ENCODE measurements at regions not wholly inside any gene's neighbourhood (a gene's known extent, or its start where the extent isn't known, plus 50 kb on each side); places are given as distances from the start of the nearest gene placed in this dataset.

GRCh38 chr3:26246901-26247300 is 375.7 kb upstream of the LRRC3B start:
- BruUV-seq (replicated peaks): no TSS peak
- H3K79me2 ChIP-seq (ENCODE audit: insufficient read depth, low read length): no peaks in the 10 kb centered on the region
- intact Hi-C loops (cut with micrococcal nuclease; ENCODE audit: unreplicated experiment) (no loop called here), in situ Hi-C loops (cut with HindIII; ENCODE audit: extremely low pct_ligation_motif_present, low pct_unique_long_range_greater_than_20kb) (no loop called here)
- H3K27me3 ChIP-seq (ENCODE audit: control insufficient read depth in 1 of 2, insufficient read depth in 2 of 2, low read length in 2 of 2): no peaks in the 10 kb centered on the region
- no peak overlapping the region for H3K27ac ChIP-seq (ENCODE audit: extremely low read length, insufficient read depth, low read length)
- DNase-seq (ENCODE audit: low spot score) (no peak), FAIRE-seq (no peak), ATAC-seq (no peak)
- 8% methylated on average over 2 of the region's 2 CpGs for WGBS (ENCODE audit: low lambda C conversion rate)
- no peak for TF ChIP-seq FOSL2 (CRISPR knock-in tag; IDR thresholded peaks at IDR 0.05)
- H3K4me3 ChIP-seq (replicated peaks in 1 of 3; ENCODE audit: insufficient read depth in 1 of 3, low read depth in 2 of 3, low read length in 3 of 3): no peak overlapping the region
- H3K4me1 ChIP-seq (ENCODE audit: insufficient read depth, low read length): no peaks in the 10 kb centered on the region
- ChIA-PET CTCF (ENCODE audit: low intra/inter-chr PET ratio, low total read pairs) (no interaction called here), POLR2A (no interaction called here)
- H3K9ac ChIP-seq (ENCODE audit: insufficient read depth, low read depth, low read length): no peak overlapping the region
- no peaks in the 10 kb centered on the region for H3K36me3 ChIP-seq (replicated peaks in 1 of 2; ENCODE audit: control insufficient read depth in 1 of 2, insufficient read depth in 2 of 2, low read length in 2 of 2)
- H3K4me2 ChIP-seq (ENCODE audit: low read depth, low read length): no peak overlapping the region
- H3K9me3 ChIP-seq (ENCODE audit: low read length): peaks cover 64% of the 10 kb centered on the region
- no peak overlapping the region for H2AFZ ChIP-seq (ENCODE audit: low read length)
- H4K20me1 ChIP-seq (ENCODE audit: insufficient read depth, low read length): no peaks in the 10 kb centered on the region

- no peak for FAIRE-seq
- Histone ChIP-seq H3K4me3 (replicated peaks in 1 of 3; ENCODE audit: insufficient read depth in 1 of 3, low read depth in 2 of 3, low read length in 3 of 3) (no peak overlapping the region), H3K4me1 (ENCODE audit: insufficient read depth, low read length) (no peaks in the 10 kb centered on the region), H2AFZ (ENCODE audit: low read length) (no peak overlapping the region), H3K27me3 (ENCODE audit: control insufficient read depth in 1 of 2, insufficient read depth in 2 of 2, low read length in 2 of 2) (no peaks in the 10 kb centered on the region), H3K4me2 (ENCODE audit: low read depth, low read length) (no peak overlapping the region), H3K36me3 (replicated peaks in 1 of 2; ENCODE audit: control insufficient read depth in 1 of 2, insufficient read depth in 2 of 2, low read length in 2 of 2) (no peaks in the 10 kb centered on the region), H4K20me1 (ENCODE audit: insufficient read depth, low read length) (no peaks in the 10 kb centered on the region), H3K79me2 (ENCODE audit: insufficient read depth, low read length) (no peaks in the 10 kb centered on the region), H3K9ac (ENCODE audit: insufficient read depth, low read depth, low read length) (no peak overlapping the region), H3K9me3 (ENCODE audit: low read length) (peaks cover 73% of the 10 kb centered on the region), H3K27ac (ENCODE audit: extremely low read length, insufficient read depth, low read length) (no peak overlapping the region)
- CTCF ChIA-PET (ENCODE audit: low intra/inter-chr PET ratio, low total read pairs): no interaction called here
- POLR2A ChIA-PET: no interaction called here
- WGBS (ENCODE audit: low lambda C conversion rate): 0% methylated on average over 3 of the region's 3 CpGs
- intact Hi-C loops (cut with micrococcal nuclease; ENCODE audit: unreplicated experiment) (no loop called here), in situ Hi-C loops (cut with HindIII; ENCODE audit: extremely low pct_ligation_motif_present, low pct_unique_long_range_greater_than_20kb) (no loop called here)
- TF ChIP-seq CREBL2 (CRISPR knock-in tag; IDR thresholded peaks at IDR 0.05; ENCODE audit: borderline replicate concordance): no peak
- no peak for TF ChIP-seq EP300 (IDR thresholded peaks at IDR 0.05; ENCODE audit: low read depth in 2 of 2, low read length in 2 of 2)
- no peak for TF ChIP-seq EP300 (CRISPR knock-in tag; IDR thresholded peaks at IDR 0.05; ENCODE audit: borderline replicate concordance)
- no peak for TF ChIP-seq MAZ (IDR thresholded peaks at IDR 0.05; ENCODE audit: borderline replicate concordance, low read depth, low read length)
- no peak for TF ChIP-seq MAZ (CRISPR knock-in tag; IDR thresholded peaks at IDR 0.05; ENCODE audit: low read depth)
- no peak for TF ChIP-seq THRA (CRISPR knock-in tag; IDR thresholded peaks at IDR 0.05; ENCODE audit: borderline replicate concordance)
- DNase-seq (ENCODE audit: low spot score): no peak
- BruUV-seq (replicated peaks): no TSS peak
- ATAC-seq: no peak
Measured at GRCh38 chr3:26247712-26248111, 374.9 kb upstream of the LRRC3B start.

All from HepG2 (cell line).